K562 (cell line): ENCODE measurements at regions not wholly inside any gene's neighbourhood (a gene's known extent, or its start where the extent isn't known, plus 50 kb on each side); places are given as distances from the start of the nearest gene placed in this dataset.
"Not testable (repeated sequence)": the region's sequence is repeated elsewhere in the genome, so short reads cannot be mapped to it uniquely, and the experiment has no call there.

ENCODE experiments used
- ATAC-seq: fragments of 200-7000 bp; cut with Tn5 transposase; 3 replicates; pipeline ENCODE4 v1.9.1; 2020; ENCODE audit warnings: moderate library complexity
- BruUV-seq: library from RNA; stranded (reverse); fragments of 400-500 nt; replicated peaks from 2 replicates; lab custom pipeline; 2021; lab: Mats Ljungman, UMichigan
- CTCF ChIA-PET: fragments of 300-600 bp; formaldehyde crosslinking; extraction: SDS; loops from one replicate; lab custom pipeline; 2021; ENCODE audit warnings: low intra/inter-chr PET ratio; lab: Yijun Ruan, JAX
- POLR2A ChIA-PET: fragments of 300-600, 350-650 bp; sonication (Branson Sonifier 250); formaldehyde crosslinking; extraction: SDS; loops from one replicate; lab custom pipeline; 2021; ENCODE audit warnings: antibody characterized with exemption, inconsistent platforms; lab: Yijun Ruan, JAX
- DNase-seq, 4 experiments: peaks; one replicate each; pipeline versions ENCODE4 v3.0.0 to v3.0.0-alpha.2; 2011 to 2018; ENCODE audit warnings: low spot score in 3 of 4, mixed read lengths in 3 of 4; ENCODE audit errors: extremely low read depth in 1 of 4
- FAIRE-seq: peaks from 2 replicates; lab custom pipeline; 2011; peaks lifted over from hg19 to GRCh38; lab: Jason Lieb, UNC
- H2AFZ ChIP-seq: 2 replicates; pipeline ENCODE4 v1.6.0; 2011; ENCODE audit warnings: low read depth, low read length, control low read depth, inconsistent platforms
- H3K27ac ChIP-seq: fragments of 200-600 bp; 3 replicates; pipeline ENCODE4 v1.8.0; 2011; ENCODE audit warnings: low read depth, mild to moderate bottlenecking, control low read depth, inconsistent platforms, low read length, moderate library complexity, mixed read lengths; ENCODE audit errors: extremely low read depth
- H3K27me3 ChIP-seq, 2 experiments: fragments of 300-600 bp in 1 of 2; 2 replicates in 1 of 2; 3 replicates in 1 of 2; pipeline versions ENCODE4 v1.6.0 to v1.8.0; 2011; ENCODE audit warnings: inconsistent platforms in 2 of 2, low read length in 2 of 2, mild to moderate bottlenecking in 1 of 2, mixed read lengths in 1 of 2, moderate library complexity in 1 of 2; ENCODE audit not compliant: control insufficient read depth in 2 of 2, insufficient read depth in 2 of 2
- H3K36me3 ChIP-seq: fragments of 300-600 bp; 3 replicates; pipeline ENCODE4 v1.8.0; 2011; ENCODE audit warnings: mild to moderate bottlenecking, low read length, inconsistent platforms; ENCODE audit not compliant: control insufficient read depth, insufficient read depth
- H3K4me1 ChIP-seq, 2 experiments: fragments of 200-600 bp in 1 of 2; replicated peaks in 1 of 2; 2 replicates in 1 of 2; 3 replicates in 1 of 2; pipeline versions ENCODE4 v1.5.1 to v1.8.0; 2011; ENCODE audit warnings: inconsistent platforms in 2 of 2, low read length in 2 of 2, mild to moderate bottlenecking in 1 of 2, mixed read lengths in 1 of 2, moderate library complexity in 1 of 2; ENCODE audit not compliant: control insufficient read depth in 2 of 2, insufficient read depth in 2 of 2
- H3K4me2 ChIP-seq: 2 replicates; pipeline ENCODE4 v1.6.1; 2011; ENCODE audit warnings: low read length, control low read depth, inconsistent platforms, mixed read lengths; ENCODE audit not compliant: insufficient read depth
- H3K4me3 ChIP-seq: fragments of 200-600 bp; sonication (generic), shearing (Covaris generic); 2 replicates; pipeline ENCODE4 v1.5.1; 2016; ENCODE audit warnings: control low read depth, inconsistent platforms
- H3K79me2 ChIP-seq: fragments of 200-600 bp; 3 replicates; pipeline ENCODE4 v1.8.0; 2011; ENCODE audit warnings: low read length, inconsistent platforms; ENCODE audit not compliant: control insufficient read depth, insufficient read depth
- H3K9ac ChIP-seq, 2 experiments: 2 replicates each; pipeline versions ENCODE4 v1.6.0 to v1.6.1; 2011; ENCODE audit warnings: low read depth in 2 of 2, low read length in 2 of 2, control low read depth in 1 of 2, inconsistent platforms in 1 of 2, mild to moderate bottlenecking in 1 of 2, mixed read lengths in 1 of 2; ENCODE audit not compliant: insufficient read depth in 1 of 2
- H3K9me1 ChIP-seq: one replicate; pipeline ENCODE4 v1.6.0; 2011; ENCODE audit warnings: inconsistent platforms, mild to moderate bottlenecking, low read length, moderate library complexity; ENCODE audit not compliant: control insufficient read depth, insufficient read depth
- H3K9me3 ChIP-seq: replicated peaks from 2 replicates; pipeline ENCODE4 v1.5.1; 2011; ENCODE audit warnings: low read depth, low read length, inconsistent platforms; ENCODE audit not compliant: control insufficient read depth, insufficient read depth
- H4K20me1 ChIP-seq: replicated peaks from 2 replicates; pipeline ENCODE4 v1.6.1; 2011; ENCODE audit warnings: low read length, inconsistent platforms, mixed read lengths; ENCODE audit not compliant: control insufficient read depth, insufficient read depth
- NFYB ChIP-seq: IDR thresholded peaks from 2 replicates; pipeline ENCODE4 v1.6.1; 2011; ENCODE audit warnings: mild to moderate bottlenecking, moderate library complexity; ENCODE audit not compliant: insufficient read length; ENCODE audit errors: extremely low read depth
- PCBP2 ChIP-seq: fragments of 200-400 bp; formaldehyde crosslinking; IDR thresholded peaks from 2 replicates; pipeline ENCODE4 v1.6.1; 2018; ENCODE audit warnings: low read length, low read depth, mild to moderate bottlenecking, moderate library complexity; ENCODE audit not compliant: poor library complexity, severe bottlenecking
- RBM22 ChIP-seq: fragments of 200-400 bp; formaldehyde crosslinking; IDR thresholded peaks from 2 replicates; pipeline ENCODE4 v1.6.1; 2018; ENCODE audit warnings: low read length, low read depth; ENCODE audit not compliant: poor library complexity, severe bottlenecking
- SMAD3 ChIP-seq: fragments of 450-650 bp; formaldehyde crosslinking; conservative IDR thresholded peaks from 2 replicates; pipeline ENCODE4 v1.4.0; 2020; ENCODE audit warnings: mild to moderate bottlenecking
- SMARCE1 ChIP-seq: fragments of 450-650 bp; IDR thresholded peaks from 2 replicates; pipeline ENCODE4 v1.7.1; 2016; ENCODE audit warnings: mild to moderate bottlenecking
- ZBTB40 ChIP-seq, 2 experiments: fragments of 450-650 bp in 1 of 2; sonication (generic) in 1 of 2; formaldehyde crosslinking in 1 of 2; IDR thresholded peaks; 2 replicates each; pipeline versions ENCODE4 v1.7.1 to v1.9.0; 2016 to 2022; ENCODE audit warnings: inconsistent platforms in 1 of 2, mild to moderate bottlenecking in 1 of 2, missing genetic modification reagents in 1 of 2
- WGBS: fragments of 100-300 bp; shearing (Covaris generic); methylation state at CpG from one replicate; pipeline ENCODE4 v1.1.6; 2016; ENCODE audit warnings: low coverage, mixed read lengths; ENCODE audit not compliant: insufficient coverage; ENCODE audit errors: missing lambda C conversion rate; 5-methylcytosine and 5-hydroxymethylcytosine counted together
- in situ Hi-C: fragments of 300-500 bp; cut with MboI; formaldehyde crosslinking; loops from 4 replicates; pipeline ENCODE4 v1.15.0; 2018; ENCODE audit warnings: inconsistent platforms, mixed read lengths
- intact Hi-C: fragments of 100-400 bp; cut with micrococcal nuclease; formaldehyde crosslinking; loops from 2 replicates; pipeline ENCODE4 v1.14.2; 2022

- TF ChIP-seq ZBTB40 (IDR thresholded peaks at IDR 0.05) (no peak), ZBTB40 (CRISPR knock-in tag; IDR thresholded peaks at IDR 0.05) (no peak), RBM22 (no peak), SMAD3 (CRISPR knock-in tag) (no peak), PCBP2 (no peak), SMARCE1 (no peak), NFYB (no peak)
Observed at GRCh38 chr14:82811246-82811645, 1277.6 kb upstream of the SEL1L start (continued).

- H3K4me3 ChIP-seq, H3K9ac ChIP-seq, POLR2A ChIA-PET, H3K27ac ChIP-seq, H3K79me2 ChIP-seq, H3K9me1 ChIP-seq, in situ Hi-C loops, H3K4me1 ChIP-seq, H3K36me3 ChIP-seq, H3K9me3 ChIP-seq, H2AFZ ChIP-seq, BruUV-seq, FAIRE-seq, ATAC-seq, H4K20me1 ChIP-seq, H3K4me2 ChIP-seq, CTCF ChIA-PET, H3K27me3 ChIP-seq, intact Hi-C loops, DNase-seq: not testable (repeated sequence)
- 9% methylated on average over 6 of the region's 28 CpGs for WGBS
Observed at GRCh38 chr14:82814339-82814738, 1280.7 kb upstream of the SEL1L start.
